ENCODE measurements at regions not wholly inside any gene's neighbourhood (a gene's known extent, or its start where the extent isn't known, plus 50 kb on each side); places are given as distances from the start of the nearest gene placed in this dataset.
"Not testable (repeated sequence)": the region's sequence is repeated elsewhere in the genome, so short reads cannot be mapped to it uniquely, and the experiment has no call there.

DNA sequence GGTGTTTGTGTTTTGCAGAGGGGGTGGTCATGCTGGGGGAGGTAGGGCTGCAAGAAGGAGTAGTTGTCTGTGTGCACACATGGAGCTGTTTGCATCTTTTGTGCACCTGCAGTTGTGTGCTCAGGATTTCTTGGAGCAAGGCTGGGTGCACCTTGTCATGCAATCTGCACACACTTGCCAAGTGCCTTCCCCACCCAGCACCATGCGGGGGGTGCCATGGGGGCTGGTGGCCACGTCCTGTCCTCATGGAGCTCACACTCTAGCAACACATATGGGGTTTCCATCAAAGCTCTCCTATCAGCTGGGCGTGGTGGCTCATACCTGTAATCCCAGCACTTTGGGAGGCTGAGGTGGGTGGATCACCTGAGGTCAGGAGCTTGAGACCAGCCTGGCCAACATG, 111.6 kb downstream of the CRLF3 start:
- in situ Hi-C loops (cut with MboI), result loop anchor here (5.0 to 25.0 kb wide), 3 partner anchors 161 to 608 kb away; partner anchors contain the start of gene TMIGD1
- FAIRE-seq, result not testable (repeated sequence)

DNA sequence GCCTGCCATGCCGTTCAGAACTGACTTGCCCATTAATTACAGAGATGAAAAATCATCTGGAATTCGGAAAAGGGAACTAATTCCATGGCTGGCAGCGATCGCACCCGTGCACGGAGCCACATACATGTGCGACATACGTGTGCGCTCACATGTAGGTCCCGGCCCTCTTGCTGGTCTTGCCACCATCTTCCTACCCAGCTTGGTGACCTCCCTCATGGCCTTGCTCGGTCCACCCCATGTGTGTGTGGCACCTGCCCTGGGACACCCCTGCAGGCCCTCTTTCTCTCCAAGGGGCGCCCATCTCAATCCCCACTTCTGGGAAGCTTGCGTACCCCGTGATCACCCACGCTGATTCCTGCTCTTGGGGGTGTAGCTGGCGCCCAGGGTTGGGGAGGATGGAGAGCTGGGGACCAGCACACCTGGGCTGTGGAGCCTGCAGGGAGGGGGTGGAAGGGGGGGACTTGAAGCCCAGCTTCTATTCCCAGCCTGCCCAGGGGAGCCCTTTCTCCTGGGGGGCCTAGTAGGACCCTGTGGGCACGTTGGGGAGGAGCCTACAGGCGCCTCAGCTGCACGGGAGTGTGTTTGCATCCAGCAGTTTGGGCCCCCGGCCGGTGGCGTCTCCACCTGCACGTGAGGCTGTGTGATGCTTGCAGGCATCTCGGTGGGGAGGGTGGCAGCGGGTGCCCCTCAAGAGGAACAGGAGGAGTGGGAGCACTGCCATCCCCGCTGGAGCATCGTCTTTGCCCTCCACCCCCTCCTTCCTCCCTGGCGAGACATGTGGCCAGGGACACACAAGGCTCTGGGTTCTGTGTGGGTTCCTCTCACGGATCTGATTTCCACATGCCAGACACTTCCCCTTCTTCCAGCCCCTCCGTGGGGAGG, 112.6 kb downstream of the CRLF3 start:
- Histone ChIP-seq H3K4me1 (replicated peaks in 1 of 2; ENCODE audit: control insufficient read depth in 2 of 2, insufficient read depth in 2 of 2, low read length in 2 of 2) (peaks cover 0 to 39% of the 10 kb centered on the region in 2 experiments; a peak in 3 of 5 replicates), H3K79me2 (ENCODE audit: control insufficient read depth, insufficient read depth, low read length) (peaks cover 61% of the 10 kb centered on the region)
- H3K4me3 ChIP-seq; DNase-seq (ENCODE audit: extremely low read depth in 1 of 4, low spot score in 3 of 4); H3K4me2 ChIP-seq (ENCODE audit: insufficient read depth, low read length); H3K9ac ChIP-seq (ENCODE audit: insufficient read depth in 1 of 2, low read depth in 2 of 2, low read length in 2 of 2); ATAC-seq; H3K27me3 ChIP-seq (ENCODE audit: control insufficient read depth in 2 of 2, insufficient read depth in 2 of 2, low read length in 2 of 2); BruUV-seq (replicated peaks); CTCF ChIA-PET (ENCODE audit: low intra/inter-chr PET ratio); FAIRE-seq; H3K9me1 ChIP-seq (ENCODE audit: control insufficient read depth, insufficient read depth, low read length); H2AFZ ChIP-seq (ENCODE audit: low read depth, low read length); H3K36me3 ChIP-seq (ENCODE audit: control insufficient read depth, insufficient read depth, low read length); H4K20me1 ChIP-seq (replicated peaks; ENCODE audit: control insufficient read depth, insufficient read depth, low read length); H3K9me3 ChIP-seq (replicated peaks; ENCODE audit: control insufficient read depth, insufficient read depth, low read depth, low read length); H3K27ac ChIP-seq (ENCODE audit: extremely low read depth, low read depth, low read length): not testable (repeated sequence)
- in situ Hi-C loops (cut with MboI), result loop anchor here (5.0 to 25.0 kb wide), 3 partner anchors 160 to 607 kb away; partner anchors contain the start of gene TMIGD1
- POLR2A ChIA-PET, result interaction anchor here (0.6 kb wide), 1 partner anchor 113 kb away, joined by 4 read pairs; no protein-coding TSS in a partner anchor
- 0 out of 2 replicates have a peak, but pooled peaks have one; percentile 29 for TF ChIP-seq POLR2G (IDR thresholded peaks at IDR 0.05; ENCODE audit: low read depth, low read length)
- intact Hi-C loops (cut with micrococcal nuclease), result loop anchor here (10.0 kb wide), 1 partner anchor 147 kb away; no protein-coding TSS in a partner anchor
- WGBS (ENCODE audit: insufficient coverage, low coverage, missing lambda C conversion rate), result 79% methylated on average over 14 of the region's 30 CpGs

More for the DNA sequence above, 111.6 kb downstream of the CRLF3 start:
- 76% methylated on average over 2 of the region's 3 CpGs for WGBS (ENCODE audit: insufficient coverage, low coverage, missing lambda C conversion rate)
- CTCF ChIA-PET (ENCODE audit: low intra/inter-chr PET ratio); H3K36me3 ChIP-seq (ENCODE audit: control insufficient read depth, insufficient read depth, low read length); H3K27me3 ChIP-seq (ENCODE audit: control insufficient read depth in 2 of 2, insufficient read depth in 2 of 2, low read length in 2 of 2); H3K4me3 ChIP-seq; H2AFZ ChIP-seq (ENCODE audit: low read depth, low read length); H3K9me3 ChIP-seq (replicated peaks; ENCODE audit: control insufficient read depth, insufficient read depth, low read depth, low read length); H3K27ac ChIP-seq (ENCODE audit: extremely low read depth, low read depth, low read length); H3K9me1 ChIP-seq (ENCODE audit: control insufficient read depth, insufficient read depth, low read length); H3K9ac ChIP-seq (ENCODE audit: insufficient read depth in 1 of 2, low read depth in 2 of 2, low read length in 2 of 2); H3K4me2 ChIP-seq (ENCODE audit: insufficient read depth, low read length); ATAC-seq; DNase-seq (ENCODE audit: extremely low read depth in 1 of 4, low spot score in 3 of 4); BruUV-seq (replicated peaks): not testable (repeated sequence)
- intact Hi-C loops (cut with micrococcal nuclease), result loop anchor here (10.0 kb wide), 1 partner anchor 148 kb away; no protein-coding TSS in a partner anchor
- peaks cover 14% of the 10 kb centered on the region for H4K20me1 ChIP-seq (replicated peaks; ENCODE audit: control insufficient read depth, insufficient read depth, low read length)
- H3K4me1 ChIP-seq (replicated peaks in 1 of 2; ENCODE audit: control insufficient read depth in 2 of 2, insufficient read depth in 2 of 2, low read length in 2 of 2), result peaks cover 0 to 39% of the 10 kb centered on the region in 2 experiments; a peak in 3 of 5 replicates
- POLR2A ChIA-PET, result interaction anchor here (0.6 kb wide), 1 partner anchor 114 kb away, joined by 4 read pairs; no protein-coding TSS in a partner anchor
- peaks cover 69% of the 10 kb centered on the region for H3K79me2 ChIP-seq (ENCODE audit: control insufficient read depth, insufficient read depth, low read length)

DNA sequence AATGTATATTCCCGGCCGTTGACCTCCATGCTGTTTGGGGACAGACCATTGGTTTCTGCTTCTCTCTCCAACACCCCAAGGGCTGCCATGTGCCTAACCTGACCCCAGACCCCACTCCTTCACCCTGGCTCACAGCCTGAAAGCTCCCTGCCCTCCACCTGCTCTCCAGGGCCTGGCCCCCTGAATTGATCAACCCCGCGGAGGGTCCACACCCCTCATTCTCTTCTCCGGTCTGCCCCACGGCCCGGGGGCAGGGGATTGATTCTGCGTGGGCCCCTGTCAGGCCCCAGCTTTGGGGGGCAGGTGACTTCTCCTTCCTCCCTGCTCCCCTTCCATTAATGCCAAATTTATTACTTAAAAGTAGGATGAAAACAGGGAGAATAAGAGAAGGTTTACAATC, 113.3 kb downstream of the CRLF3 start:
- 72% methylated on average over 6 of the region's 8 CpGs for WGBS (ENCODE audit: insufficient coverage, low coverage, missing lambda C conversion rate)
- FAIRE-seq; ATAC-seq; BruUV-seq (replicated peaks); H3K9me1 ChIP-seq (ENCODE audit: control insufficient read depth, insufficient read depth, low read length); H4K20me1 ChIP-seq (replicated peaks; ENCODE audit: control insufficient read depth, insufficient read depth, low read length); H3K9me3 ChIP-seq (replicated peaks; ENCODE audit: control insufficient read depth, insufficient read depth, low read depth, low read length); H3K27me3 ChIP-seq (ENCODE audit: control insufficient read depth in 2 of 2, insufficient read depth in 2 of 2, low read length in 2 of 2); CTCF ChIA-PET (ENCODE audit: low intra/inter-chr PET ratio); H3K36me3 ChIP-seq (ENCODE audit: control insufficient read depth, insufficient read depth, low read length); DNase-seq (ENCODE audit: extremely low read depth in 1 of 4, low spot score in 3 of 4): not testable (repeated sequence)
- H3K4me1 ChIP-seq (replicated peaks in 1 of 2; ENCODE audit: control insufficient read depth in 2 of 2, insufficient read depth in 2 of 2, low read length in 2 of 2), result peaks cover 0 to 35% of the 10 kb centered on the region in 2 experiments; a peak in 3 of 5 replicates
- in situ Hi-C loops (cut with MboI) (loop anchor here (5.0 to 25.0 kb wide), 3 partner anchors 159 to 606 kb away; partner anchors contain the start of gene TMIGD1), intact Hi-C loops (cut with micrococcal nuclease) (loop anchor here (10.0 kb wide), 1 partner anchor 146 kb away; no protein-coding TSS in a partner anchor)
- POLR2A ChIA-PET, result interaction anchor here (1.2 kb wide), 1 partner anchor 201 kb away, joined by 3 read pairs; no protein-coding TSS in a partner anchor
- peak overlapping the region; percentile 64 for H3K4me2 ChIP-seq (ENCODE audit: insufficient read depth, low read length)
- H3K79me2 ChIP-seq (ENCODE audit: control insufficient read depth, insufficient read depth, low read length), result peaks cover 55% of the 10 kb centered on the region
- peak overlapping the region; percentile 60; the same call in 1 of the 2 replicates for H3K4me3 ChIP-seq
- 0 out of 2 replicates have a peak overlapping the region, but pooled peaks have one; percentile 38 for H2AFZ ChIP-seq (ENCODE audit: low read depth, low read length)
- peak overlapping the region; percentile 47 to 91; a peak in 3 of 4 replicates for H3K9ac ChIP-seq (ENCODE audit: insufficient read depth in 1 of 2, low read depth in 2 of 2, low read length in 2 of 2)
- H3K27ac ChIP-seq (ENCODE audit: extremely low read depth, low read depth, low read length), result peak overlapping the region; percentile 15; the same call in 2 of the 3 replicates
